Suppressor macrophage treated with lipopolysaccharide for 4 hours (primary cell): ENCODE measurements at regions not wholly inside any gene's neighbourhood (a gene's known extent, or its start where the extent isn't known, plus 50 kb on each side); places are given as distances from the start of the nearest gene placed in this dataset.

Source experiments
- DNase-seq: peaks from one replicate; pipeline ENCODE4 v3.0.0-alpha.2; 2020

GRCh38 chr6:148059869-148060268 is 282.8 kb upstream of the SASH1 start:
- no peak for DNase-seq

GRCh38 chr6:148064406-148065134 is 278.1 kb upstream of the SASH1 start:
- no peak for DNase-seq

- DNase-seq = no peak
Observed at GRCh38 chr6:148068437-148069061, 274.1 kb upstream of the SASH1 start.

GRCh38 chr6:148069256-148069655 is 273.4 kb upstream of the SASH1 start:
- DNase-seq = no peak

GRCh38 chr6:148074291-148074690 is 268.3 kb upstream of the SASH1 start:
- DNase-seq = no peak

- DNase-seq = no peak
Observed at GRCh38 chr6:148074738-148075137, 267.9 kb upstream of the SASH1 start.

GRCh38 chr6:148075352-148075751 is 267.3 kb upstream of the SASH1 start:
- DNase-seq = no peak

GRCh38 chr6:148076051-148076450 is 266.6 kb upstream of the SASH1 start:
- DNase-seq = no peak

GRCh38 chr6:148080315-148080714 is 262.3 kb upstream of the SASH1 start:
- DNase-seq = no peak

- no peak for DNase-seq
Observed at GRCh38 chr6:148081076-148081475, 261.6 kb upstream of the SASH1 start.

- no peak for DNase-seq
Observed at GRCh38 chr6:148082044-148082443, 260.6 kb upstream of the SASH1 start.

- DNase-seq = no peak
Observed at GRCh38 chr6:148082696-148083095, 259.9 kb upstream of the SASH1 start.

- DNase-seq = no peak
Observed at GRCh38 chr6:148085631-148086331, 256.9 kb upstream of the SASH1 start.

- DNase-seq = no peak
Observed at GRCh38 chr6:148086386-148086785, 256.3 kb upstream of the SASH1 start.

- no peak for DNase-seq
Observed at GRCh38 chr6:148086843-148087242, 255.8 kb upstream of the SASH1 start.

GRCh38 chr6:148087659-148088058 is 255.0 kb upstream of the SASH1 start:
- no peak for DNase-seq

- no peak for DNase-seq
Observed at GRCh38 chr6:148090326-148090725, 252.3 kb upstream of the SASH1 start.

- no peak for DNase-seq
Observed at GRCh38 chr6:148091394-148091793, 251.2 kb upstream of the SASH1 start.

- no peak for DNase-seq
Observed at GRCh38 chr6:148103436-148103835, 239.2 kb upstream of the SASH1 start.

GRCh38 chr6:148104131-148104530 is 238.5 kb upstream of the SASH1 start:
- no peak for DNase-seq

- DNase-seq = no peak
Observed at GRCh38 chr6:148105695-148106094, 236.9 kb upstream of the SASH1 start.

GRCh38 chr6:148107911-148108310 is 234.7 kb upstream of the SASH1 start:
- no peak for DNase-seq

GRCh38 chr6:148109732-148110131 is 232.9 kb upstream of the SASH1 start:
- no peak for DNase-seq

- no peak for DNase-seq
Observed at GRCh38 chr6:148110925-148111324, 231.7 kb upstream of the SASH1 start.
